H1 (cell line): ENCODE measurements at regions not wholly inside any gene's neighbourhood (a gene's known extent, or its start where the extent isn't known, plus 50 kb on each side); places are given as distances from the start of the nearest gene placed in this dataset.

Experiments used
- SIN3A ChIP-seq, 2 experiments: IDR thresholded peaks in 1 of 2; conservative IDR thresholded peaks in 1 of 2; 2 replicates each; pipeline ENCODE4 v1.6.1; 2011 to 2012; ENCODE audit warnings: low read length in 2 of 2, improper control_type of control experiment in 1 of 2, low read depth in 1 of 2, mild to moderate bottlenecking in 1 of 2
- TBP ChIP-seq: IDR thresholded peaks from 2 replicates; pipeline ENCODE4 v1.6.1; 2011; ENCODE audit warnings: low read depth, low read length, improper control_type of control experiment

- TF ChIP-seq SIN3A (conservative IDR thresholded peaks at IDR 0.05 in 1 of 2, IDR thresholded peaks at IDR 0.05 in 1 of 2; ENCODE audit: low read depth in 1 of 2, low read length in 2 of 2): no peak
- TF ChIP-seq TBP: no peak
Measured at GRCh38 chr10:131621784-131622624, 278.8 kb upstream of the PPP2R2D start (continued).
